HK-2 (cell line): ENCODE measurements at regions not wholly inside any gene's neighbourhood (a gene's known extent, or its start where the extent isn't known, plus 50 kb on each side); places are given as distances from the start of the nearest gene placed in this dataset.
"Not testable (repeated sequence)": the region's sequence is repeated elsewhere in the genome, so short reads cannot be mapped to it uniquely, and the experiment has no call there.

Experiments used
- DNase-seq: peaks from one replicate; pipeline ENCODE4 v3.0.0-alpha.2; 2018; ENCODE audit not compliant: unreplicated experiment

- no peak for DNase-seq
Observed at GRCh38 chrX:93868289-93868965, 194.4 kb downstream of the FAM133A start.

- peak; percentile 1 for DNase-seq
Observed at GRCh38 chrX:93874554-93874953, 200.5 kb downstream of the FAM133A start.

GRCh38 chrX:93875621-93876282 lies 201.7 kb downstream of the FAM133A start:
- no peak for DNase-seq

GRCh38 chrX:93921041-93921440 lies 247.0 kb downstream of the FAM133A start:
- not testable (repeated sequence) for DNase-seq

- DNase-seq, result no peak
Observed at GRCh38 chrX:93932471-93933220, 258.6 kb downstream of the FAM133A start.

GRCh38 chrX:93977641-93978040 lies 303.6 kb downstream of the FAM133A start:
- DNase-seq, result no peak

GRCh38 chrX:93985344-93986307 lies 311.6 kb downstream of the FAM133A start:
- DNase-seq, result no peak
